ENCODE measurements at regions not wholly inside any gene's neighbourhood (a gene's known extent, or its start where the extent isn't known, plus 50 kb on each side); places are given as distances from the start of the nearest gene placed in this dataset.

- Histone ChIP-seq H3K36me3 (replicated peaks in 1 of 2; ENCODE audit: control insufficient read depth in 1 of 2, insufficient read depth in 2 of 2, low read length in 2 of 2) (no peaks in the 10 kb centered on the region), H3K79me2 (ENCODE audit: insufficient read depth, low read length) (no peaks in the 10 kb centered on the region), H3K4me1 (ENCODE audit: control insufficient read depth in 1 of 2, insufficient read depth in 2 of 2, low read length in 2 of 2) (peaks cover 12 to 14% of the 10 kb centered on the region in 2 donors), H4K20me1 (ENCODE audit: insufficient read depth, low read length) (no peaks in the 10 kb centered on the region), H2AFZ (ENCODE audit: insufficient read depth, low read depth, low read length, poor library complexity, severe bottlenecking) (no peak overlapping the region), H3K9me3 (replicated peaks in 1 of 2; ENCODE audit: control insufficient read depth in 1 of 2, insufficient read depth in 1 of 2, low read length in 2 of 2) (peaks cover 4 to 8% of the 10 kb centered on the region in 2 donors), H3K27me3 (ENCODE audit: control insufficient read depth in 2 of 2, insufficient read depth in 2 of 2, low read length in 2 of 2) (peaks cover 0 to 2% of the 10 kb centered on the region in 2 donors), H3K4me2 (replicated peaks; ENCODE audit: extremely low read depth, low read length, poor library complexity, severe bottlenecking) (no peak overlapping the region), H3K9ac (ENCODE audit: insufficient read depth, low read length, poor library complexity, severe bottlenecking) (no peak overlapping the region), H3K27ac (ENCODE audit: low read depth in 1 of 2, low read length in 2 of 2) (no peak overlapping the region), H3K4me3 (replicated peaks in 1 of 3; ENCODE audit: low read depth in 2 of 3, low read length in 3 of 3) (no peak overlapping the region)
- no peak overlapping the region for H3K27ac Mint-ChIP-seq
- H3K9me3 Mint-ChIP-seq, result peaks cover under 1 to 14% (median 7%) of the 10 kb centered on the region in 7 donors
- peaks cover 0 to 2% (median 1%) of the 10 kb centered on the region in 3 donors for H3K27me3 Mint-ChIP-seq (ENCODE audit: low read depth in 3 of 3)
- H3K4me1 Mint-ChIP-seq, result peaks cover 11% of the 10 kb centered on the region
- WGBS (ENCODE audit: insufficient coverage), result 100% methylated on average over 2 of the region's 3 CpGs
- no peaks in the 10 kb centered on the region for H3K36me3 Mint-ChIP-seq
- no peak for TF ChIP-seq CTCF (IDR thresholded peaks at IDR 0.05)
- intact Hi-C loops (cut with micrococcal nuclease), result no loop called here
- no peak for DNase-seq
- no peak overlapping the region for H3K4me3 Mint-ChIP-seq
These were observed 127.8 kb upstream of the HABP2 start for GRCh38 chr10:113425008-113425407.

GRCh38 chr10:113425541-113425951, 127.3 kb upstream of the HABP2 start:
- TF ChIP-seq CTCF (IDR thresholded peaks at IDR 0.05), result no peak
- Mint-ChIP-seq H3K27ac (no peak overlapping the region), H3K27me3 (ENCODE audit: low read depth in 3 of 3) (peaks cover 0 to 2% (median 1%) of the 10 kb centered on the region in 3 donors), H3K9me3 (peaks cover 0 to 9% (median 3%) of the 10 kb centered on the region in 7 donors), H3K4me3 (no peak overlapping the region), H3K4me1 (peaks cover 11% of the 10 kb centered on the region), H3K36me3 (no peaks in the 10 kb centered on the region)
- DNase-seq, result no peak
- H3K36me3 ChIP-seq (replicated peaks in 1 of 2; ENCODE audit: control insufficient read depth in 1 of 2, insufficient read depth in 2 of 2, low read length in 2 of 2), result no peaks in the 10 kb centered on the region
- H3K27me3 ChIP-seq (ENCODE audit: control insufficient read depth in 2 of 2, insufficient read depth in 2 of 2, low read length in 2 of 2), result peaks cover 0 to 2% of the 10 kb centered on the region in 2 donors
- H3K4me1 ChIP-seq (ENCODE audit: control insufficient read depth in 1 of 2, insufficient read depth in 2 of 2, low read length in 2 of 2), result peaks cover 12 to 14% of the 10 kb centered on the region in 2 donors
- no peak overlapping the region for H3K9ac ChIP-seq (ENCODE audit: insufficient read depth, low read length, poor library complexity, severe bottlenecking)
- WGBS (ENCODE audit: insufficient coverage), result 100% methylated on average over 6 of the region's 7 CpGs
- H2AFZ ChIP-seq (ENCODE audit: insufficient read depth, low read depth, low read length, poor library complexity, severe bottlenecking), result no peak overlapping the region
- no peak overlapping the region for H3K4me3 ChIP-seq (replicated peaks in 1 of 3; ENCODE audit: low read depth in 2 of 3, low read length in 3 of 3)
- peaks cover 3 to 4% of the 10 kb centered on the region in 2 donors for H3K9me3 ChIP-seq (replicated peaks in 1 of 2; ENCODE audit: control insufficient read depth in 1 of 2, insufficient read depth in 1 of 2, low read length in 2 of 2)
- intact Hi-C loops (cut with micrococcal nuclease), result no loop called here
- no peak overlapping the region for H3K27ac ChIP-seq (ENCODE audit: low read depth in 1 of 2, low read length in 2 of 2)
- H3K79me2 ChIP-seq (ENCODE audit: insufficient read depth, low read length), result no peaks in the 10 kb centered on the region
- no peaks in the 10 kb centered on the region for H4K20me1 ChIP-seq (ENCODE audit: insufficient read depth, low read length)
- no peak overlapping the region for H3K4me2 ChIP-seq (replicated peaks; ENCODE audit: extremely low read depth, low read length, poor library complexity, severe bottlenecking)

All from CD14-positive monocyte (primary cell).